HUDEP-2 (cell line): ENCODE measurements at regions not wholly inside any gene's neighbourhood (a gene's known extent, or its start where the extent isn't known, plus 50 kb on each side); places are given as distances from the start of the nearest gene placed in this dataset.
A peak's percentile ranks its signal among the peaks of the same experiment; 100 is the strongest.

Experiments used
- DNase-seq, 76 experiments: peaks; one replicate each; lab custom pipeline; 2025; ENCODE audit not compliant: unreplicated experiment in 76 of 76; lab: John Stamatoyannopoulos, UW

DNA sequence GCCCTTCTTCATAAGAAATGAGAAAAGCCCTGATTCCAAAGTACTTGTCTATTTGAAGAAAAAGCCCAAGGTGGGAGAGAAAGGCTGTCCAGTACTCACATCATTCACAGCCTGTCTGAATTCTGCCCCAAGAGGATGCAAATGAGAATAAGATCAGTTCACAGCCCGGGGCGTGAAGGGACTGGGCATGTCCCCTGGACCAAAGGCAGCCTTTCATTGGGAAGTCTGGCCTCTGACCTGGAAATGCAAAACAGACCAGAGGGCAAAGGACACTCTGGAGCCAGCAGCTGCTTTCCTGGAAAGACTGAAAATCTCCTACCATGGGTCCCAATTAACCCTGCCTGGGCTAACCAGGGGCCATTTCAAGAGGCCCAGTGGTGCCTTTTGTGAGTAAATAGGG, 191.2 kb upstream of the PELI2 start:
- DNase-seq: no peak

GRCh38 chr14:55928276-55928675, 189.9 kb upstream of the PELI2 start:
- DNase-seq: no peak

- DNase-seq: no peak
Observed at GRCh38 chr14:55929136-55929535, 189.1 kb upstream of the PELI2 start.

- DNase-seq: no peak
Observed at GRCh38 chr14:55930016-55930784, 188.0 kb upstream of the PELI2 start.

- no peak for DNase-seq
Observed at GRCh38 chr14:55936691-55937090, 181.5 kb upstream of the PELI2 start.

DNA sequence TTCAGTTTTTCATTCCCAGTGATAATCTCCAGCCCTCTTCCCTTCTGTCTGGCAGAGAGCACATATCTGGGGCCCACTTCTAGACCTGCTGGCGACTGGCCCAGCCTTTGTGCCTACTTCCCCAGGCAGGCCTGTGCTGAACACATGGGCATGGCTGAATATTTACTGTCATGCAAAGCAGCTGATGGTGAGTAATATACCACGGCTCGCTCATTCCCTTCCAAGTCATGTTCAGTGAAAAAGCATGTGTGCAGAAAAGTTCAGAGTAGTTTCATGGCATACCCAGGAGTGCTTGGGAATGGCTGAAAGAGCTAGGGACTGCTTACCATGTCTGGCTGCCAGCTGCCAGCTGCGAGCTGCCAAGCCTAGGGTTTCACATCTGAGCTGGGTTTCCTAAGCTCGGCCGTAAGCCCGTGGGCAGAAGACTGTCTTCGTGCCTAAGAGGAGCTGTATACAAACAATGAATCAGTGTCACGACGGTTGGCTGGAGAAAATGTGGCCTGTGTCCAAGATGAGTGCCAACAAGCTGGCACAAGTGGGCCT, 179.9 kb upstream of the PELI2 start:
- DNase-seq: peak in 3 of 76 experiments; percentile 1 to 3 (median 2)

GRCh38 chr14:55942076-55942654, 176.0 kb upstream of the PELI2 start:
- no peak for DNase-seq

DNA sequence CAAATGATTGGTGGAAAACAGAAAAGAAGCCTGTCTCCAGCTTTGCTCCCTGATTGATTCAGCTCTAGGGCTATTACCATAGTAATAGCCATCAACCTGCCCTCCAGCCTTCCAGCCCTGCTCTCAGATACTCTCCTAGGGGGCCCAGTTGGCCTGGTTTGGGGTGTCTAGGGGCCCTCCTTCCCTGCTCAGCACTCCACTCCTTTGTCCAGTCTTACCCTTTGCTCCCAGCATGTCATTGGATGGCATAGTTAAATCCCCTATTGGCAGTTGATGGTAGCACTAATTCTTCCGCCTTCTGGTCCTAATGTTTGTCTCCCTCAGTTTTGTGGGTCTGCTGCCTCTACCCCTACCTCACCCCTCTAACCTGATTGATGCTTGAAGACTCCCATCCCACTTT, 175.4 kb upstream of the PELI2 start:
- no peak for DNase-seq

DNA sequence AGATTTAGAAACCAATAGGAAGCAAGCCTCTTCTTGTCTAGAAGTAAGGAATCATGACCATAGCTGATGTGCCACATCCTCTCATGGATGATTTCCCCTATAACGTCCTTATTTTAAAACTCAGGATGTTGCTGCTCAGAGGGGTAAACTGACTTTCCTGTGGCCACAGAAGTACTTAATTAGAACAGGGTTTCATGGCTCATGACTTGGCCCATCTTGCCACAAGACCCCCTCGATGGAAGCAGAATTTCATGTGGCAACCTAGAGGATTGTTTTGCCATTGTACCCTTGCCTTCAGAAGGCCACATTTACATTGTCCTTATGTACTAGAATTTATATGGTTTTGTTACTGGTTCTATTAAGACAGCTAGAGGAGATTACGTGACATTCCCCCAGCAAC, 173.5 kb upstream of the PELI2 start:
- no peak for DNase-seq

DNA sequence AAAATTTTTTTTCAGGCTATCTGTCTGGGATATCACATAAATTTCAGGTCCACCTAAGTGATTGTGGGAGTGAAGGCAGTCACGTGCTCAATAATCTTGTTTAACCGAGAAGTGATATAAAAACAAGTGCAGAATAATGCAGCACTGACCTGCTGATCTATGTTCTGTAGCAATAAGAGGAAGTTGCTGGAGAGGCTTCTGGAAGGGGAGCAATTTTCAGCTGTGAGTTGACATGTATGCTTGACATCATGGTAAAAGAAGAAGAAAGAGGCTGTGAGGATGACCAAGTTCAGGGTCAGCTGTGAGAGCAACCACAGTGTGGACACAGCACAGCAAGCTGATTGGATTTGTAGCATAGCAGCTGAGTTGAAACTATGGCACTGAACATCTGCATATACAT, 172.0 kb upstream of the PELI2 start:
- DNase-seq: no peak

GRCh38 chr14:55948399-55948798, 169.8 kb upstream of the PELI2 start:
- no peak for DNase-seq

DNA sequence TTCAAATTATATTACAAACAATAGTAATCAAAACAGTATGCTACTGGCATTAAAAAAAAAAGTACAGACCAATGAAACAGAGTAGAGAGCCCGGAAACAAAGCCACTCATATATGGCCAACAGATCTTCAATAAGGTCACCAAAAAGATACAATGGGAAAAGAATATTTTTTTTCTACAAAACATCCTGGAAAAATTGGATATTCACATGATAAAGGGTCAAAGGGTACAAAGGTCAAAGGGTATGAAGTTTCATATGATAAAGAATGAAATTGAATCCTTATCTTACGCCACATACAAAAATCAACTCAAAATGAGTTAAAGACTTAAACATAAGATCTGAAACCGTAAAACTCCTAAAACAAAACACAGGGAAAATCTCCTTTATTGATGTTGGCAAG, 168.5 kb upstream of the PELI2 start:
- no peak for DNase-seq

- DNase-seq: no peak
Observed at GRCh38 chr14:55950135-55950534, 168.1 kb upstream of the PELI2 start.

DNA sequence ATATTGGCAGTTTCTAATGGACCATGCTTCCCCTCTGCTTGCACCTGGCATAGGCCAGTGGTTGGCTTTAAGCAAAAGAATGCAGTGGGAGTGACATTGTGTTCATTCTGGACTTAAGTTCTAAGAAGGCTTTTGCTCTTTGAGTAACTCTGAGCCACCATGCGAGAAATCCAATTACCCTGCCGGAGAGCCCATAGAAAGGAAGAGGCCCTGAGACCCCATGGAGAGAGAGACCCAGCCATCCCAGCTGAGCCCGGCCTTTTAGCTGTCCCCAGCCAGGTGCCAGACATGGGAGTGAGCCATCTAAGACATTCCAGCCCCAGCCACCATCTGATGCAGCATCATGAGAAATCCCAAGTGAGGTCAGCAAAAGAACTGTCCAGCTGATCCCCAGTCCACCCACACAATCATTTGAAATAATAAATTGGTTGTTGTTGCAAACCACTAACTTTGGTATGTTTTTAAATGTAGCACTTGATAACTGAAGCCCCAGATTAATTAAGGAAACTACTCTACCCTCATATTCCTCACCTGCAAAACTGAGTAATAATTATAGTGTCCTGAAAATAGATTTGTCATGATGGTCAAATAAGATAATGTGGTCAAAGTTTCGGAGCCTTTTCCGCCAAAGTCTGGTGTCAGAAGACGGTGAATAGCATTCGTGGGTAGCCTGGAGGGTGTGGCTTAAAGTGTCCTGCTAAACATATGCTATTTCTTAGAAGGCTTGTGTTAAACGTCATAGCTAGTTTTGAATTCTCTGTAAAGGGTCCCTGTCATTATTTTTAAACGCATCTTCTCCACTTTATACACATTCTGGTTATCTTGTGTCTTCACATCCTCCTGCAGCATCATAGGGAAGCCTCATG, 166.6 kb upstream of the PELI2 start:
- DNase-seq: no peak

GRCh38 chr14:55954108-55954507, 164.1 kb upstream of the PELI2 start:
- DNase-seq: no peak

- no peak for DNase-seq
Observed at GRCh38 chr14:55955175-55955574, 163.0 kb upstream of the PELI2 start.

DNA sequence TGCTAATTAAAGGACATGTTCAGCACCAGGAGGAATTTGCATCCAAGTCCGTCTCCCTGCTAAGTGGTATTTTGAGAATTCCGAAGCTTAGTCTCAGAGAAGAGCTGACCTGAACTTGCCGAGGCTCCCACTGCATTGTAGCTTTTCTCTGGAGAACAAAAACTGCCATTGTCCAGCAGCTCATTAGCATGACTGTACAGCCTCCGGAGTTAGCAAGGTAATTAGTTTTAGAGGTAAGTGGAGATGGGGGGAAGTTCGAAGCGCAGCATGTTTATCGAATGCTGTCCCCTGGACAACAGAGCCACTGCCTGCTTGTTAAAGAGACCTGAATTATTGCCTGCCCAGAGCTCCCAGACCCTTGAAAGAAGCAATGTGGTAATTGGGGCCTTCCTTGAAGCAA, 160.3 kb upstream of the PELI2 start:
- no peak for DNase-seq

DNA sequence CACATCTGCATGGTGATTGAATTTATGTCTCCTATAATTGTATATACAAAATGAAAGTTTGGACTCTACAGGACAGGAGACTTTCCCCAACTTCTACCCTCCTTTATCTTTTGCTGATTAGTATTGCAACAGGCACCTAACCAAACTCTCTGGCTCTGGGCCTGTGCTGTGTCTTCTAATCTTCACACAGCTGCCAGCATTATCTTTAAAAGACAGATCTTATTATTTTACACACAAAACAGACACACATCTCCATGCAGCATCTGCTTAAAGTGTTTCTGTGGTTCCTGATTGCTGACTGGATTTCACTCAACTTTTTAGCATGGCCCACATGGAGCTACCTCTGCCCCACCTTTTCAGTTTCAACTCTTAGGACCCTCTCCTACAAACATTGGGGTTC, 154.9 kb upstream of the PELI2 start:
- peak in 59 of 76 experiments; percentile 3 to 85 (median 32) for DNase-seq

DNA sequence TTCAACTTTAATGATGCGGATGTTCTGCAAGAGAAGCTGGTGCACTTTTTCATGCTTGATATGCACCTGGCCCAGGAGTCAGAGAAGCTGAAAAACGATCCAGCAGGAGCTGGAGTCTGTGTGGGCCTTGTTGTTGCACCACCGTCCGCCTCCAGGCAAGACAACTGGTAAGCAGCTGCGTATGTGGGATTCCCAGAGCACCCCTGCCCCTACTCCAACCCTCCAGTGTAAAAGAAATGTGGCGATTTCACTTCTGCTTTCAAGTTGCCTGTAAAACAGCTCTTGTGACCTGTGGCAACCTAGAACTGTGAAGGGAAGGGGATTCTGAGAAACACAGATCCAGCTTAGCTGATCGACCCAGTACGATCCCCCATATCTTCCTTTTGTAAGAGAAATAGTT, 154.1 kb upstream of the PELI2 start:
- no peak for DNase-seq

DNA sequence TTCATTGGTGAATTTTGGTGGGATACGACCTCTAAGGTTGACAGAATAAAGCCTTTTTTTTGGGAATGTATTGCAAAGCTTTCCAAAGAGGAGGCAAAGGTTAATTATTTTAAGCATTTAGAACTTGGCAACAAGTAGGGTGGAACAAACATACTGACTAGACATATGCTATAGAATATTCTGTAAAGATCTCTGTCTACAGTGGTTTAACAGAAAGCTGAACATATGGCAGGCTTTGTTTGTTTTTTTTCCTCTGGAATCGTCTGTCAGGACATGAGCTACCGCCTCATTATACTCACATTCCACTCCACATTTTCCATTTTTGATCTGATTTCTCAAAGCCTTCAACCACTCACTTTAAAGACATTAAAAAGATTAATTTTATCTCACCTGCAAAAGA, 153.4 kb upstream of the PELI2 start:
- no peak for DNase-seq

GRCh38 chr14:55965851-55966250, 152.4 kb upstream of the PELI2 start:
- no peak for DNase-seq
